Astrocyte (in vitro differentiated cells and primary cell): ENCODE measurements at regions not wholly inside any gene's neighbourhood (a gene's known extent, or its start where the extent isn't known, plus 50 kb on each side); places are given as distances from the start of the nearest gene placed in this dataset.

Experiments used
- EZH2 ChIP-seq: IDR thresholded peaks from 2 replicates; pipeline ENCODE4 v1.6.1; 2012; ENCODE audit warnings: mild to moderate bottlenecking, low read length, inconsistent platforms; ENCODE audit not compliant: insufficient read depth
- TF ChIP-seq, protein P1 (sequence below): IDR thresholded peaks from 2 replicates; pipeline ENCODE4 v1.5.1; 2011; ENCODE audit warnings: low read depth, mild to moderate bottlenecking, inconsistent platforms, low read length, moderate library complexity; ENCODE audit not compliant: insufficient read depth

DNA sequence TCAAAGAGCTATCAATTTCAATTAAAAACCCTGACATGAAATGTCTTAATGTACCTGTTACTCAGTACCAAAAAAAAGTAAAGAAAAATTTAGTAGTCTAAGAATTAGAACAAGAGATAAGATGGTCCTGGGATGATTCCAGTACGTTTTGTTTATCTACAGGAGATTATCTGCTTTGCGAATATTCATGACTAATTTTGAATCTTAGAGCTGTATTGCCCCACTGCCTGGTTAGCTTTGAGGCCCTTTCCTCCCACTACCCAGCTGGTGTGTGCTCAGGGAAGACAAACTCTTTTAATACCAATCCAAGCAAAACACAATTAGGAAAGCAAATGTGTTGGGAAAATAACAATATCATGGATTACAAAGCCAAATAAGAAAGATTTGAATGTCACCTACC, 263.5 kb downstream of the FOXG1 start:
- TF ChIP-seq, protein P1, sequence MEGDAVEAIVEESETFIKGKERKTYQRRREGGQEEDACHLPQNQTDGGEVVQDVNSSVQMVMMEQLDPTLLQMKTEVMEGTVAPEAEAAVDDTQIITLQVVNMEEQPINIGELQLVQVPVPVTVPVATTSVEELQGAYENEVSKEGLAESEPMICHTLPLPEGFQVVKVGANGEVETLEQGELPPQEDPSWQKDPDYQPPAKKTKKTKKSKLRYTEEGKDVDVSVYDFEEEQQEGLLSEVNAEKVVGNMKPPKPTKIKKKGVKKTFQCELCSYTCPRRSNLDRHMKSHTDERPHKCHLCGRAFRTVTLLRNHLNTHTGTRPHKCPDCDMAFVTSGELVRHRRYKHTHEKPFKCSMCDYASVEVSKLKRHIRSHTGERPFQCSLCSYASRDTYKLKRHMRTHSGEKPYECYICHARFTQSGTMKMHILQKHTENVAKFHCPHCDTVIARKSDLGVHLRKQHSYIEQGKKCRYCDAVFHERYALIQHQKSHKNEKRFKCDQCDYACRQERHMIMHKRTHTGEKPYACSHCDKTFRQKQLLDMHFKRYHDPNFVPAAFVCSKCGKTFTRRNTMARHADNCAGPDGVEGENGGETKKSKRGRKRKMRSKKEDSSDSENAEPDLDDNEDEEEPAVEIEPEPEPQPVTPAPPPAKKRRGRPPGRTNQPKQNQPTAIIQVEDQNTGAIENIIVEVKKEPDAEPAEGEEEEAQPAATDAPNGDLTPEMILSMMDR, result no peak
- TF ChIP-seq EZH2, result no peak
